Neural cell (in vitro differentiated cells): ENCODE measurements at regions not wholly inside any gene's neighbourhood (a gene's known extent, or its start where the extent isn't known, plus 50 kb on each side); places are given as distances from the start of the nearest gene placed in this dataset.

Source experiments
- H2AFZ ChIP-seq: fragments of 200-600, 300-800 bp; sonication (generic), shearing (Covaris generic); 2 replicates; pipeline ENCODE4 v1.6.0; 2014; ENCODE audit warnings: low read depth, mild to moderate bottlenecking, antibody characterized with exemption, low read length, moderate library complexity
- H3F3A ChIP-seq: fragments of 200-600 bp; shearing (Covaris generic); 2 replicates; pipeline ENCODE4 v1.6.1; 2016; ENCODE audit warnings: mild to moderate bottlenecking, moderate library complexity, mixed read lengths, antibody characterized with exemption, low read length; ENCODE audit not compliant: insufficient read depth, poor library complexity, severe bottlenecking
- H3K27ac ChIP-seq: fragments of 200-600, 300-800 bp; sonication (generic), shearing (Covaris generic); 2 replicates; pipeline ENCODE4 v1.5.1; 2014; ENCODE audit warnings: mild to moderate bottlenecking, low read length, moderate library complexity
- H3K27me3 ChIP-seq: fragments of 300-800, 200-600 bp; sonication (generic), shearing (Covaris generic); 2 replicates; pipeline ENCODE4 v1.6.0; 2014; ENCODE audit warnings: mild to moderate bottlenecking, low read depth, low read length, moderate library complexity; ENCODE audit not compliant: insufficient read depth
- H3K36me3 ChIP-seq: fragments of 300-800, 200-600 bp; sonication (generic), shearing (Covaris generic); 2 replicates; pipeline ENCODE4 v1.5.1; 2014; ENCODE audit warnings: mild to moderate bottlenecking, antibody characterized with exemption, low read length, moderate library complexity; ENCODE audit not compliant: insufficient read depth
- H3K4me2 ChIP-seq: fragments of 300-800, 200-600 bp; sonication (generic), shearing (Covaris generic); 2 replicates; pipeline ENCODE4 v1.6.0; 2014; ENCODE audit warnings: mild to moderate bottlenecking, low read length
- H3K4me3 ChIP-seq: fragments of 300-800, 200-600 bp; sonication (generic), shearing (Covaris generic); 2 replicates; pipeline ENCODE4 v1.5.1; 2014; ENCODE audit warnings: mild to moderate bottlenecking, low read length, moderate library complexity
- H3K79me2 ChIP-seq: fragments of 200-600 bp; shearing (Covaris generic); replicated peaks from 2 replicates; pipeline ENCODE4 v1.6.0; 2014; ENCODE audit warnings: mild to moderate bottlenecking, low read length, moderate library complexity; ENCODE audit not compliant: insufficient read depth
- H3K9ac ChIP-seq: fragments of 300-800, 200-600 bp; sonication (generic), shearing (Covaris generic); 2 replicates; pipeline ENCODE4 v1.6.1; 2016; ENCODE audit warnings: mild to moderate bottlenecking, low read length, mixed read lengths
- H3K9me2 ChIP-seq: fragments of 200-600 bp; shearing (Covaris generic); 2 replicates; pipeline ENCODE4 v1.6.1; 2016; ENCODE audit warnings: mild to moderate bottlenecking, low read length, mixed read lengths; ENCODE audit not compliant: insufficient read depth
- H3K9me3 ChIP-seq: fragments of 200-600, 300-800 bp; sonication (generic), shearing (Covaris generic); 2 replicates; pipeline ENCODE4 v1.6.1; 2016; ENCODE audit warnings: mild to moderate bottlenecking, mixed run types, low read length, moderate library complexity, mixed read lengths
- H4K20me1 ChIP-seq: fragments of 200-600 bp; shearing (Covaris generic); 2 replicates; pipeline ENCODE4 v1.6.1; 2016; ENCODE audit warnings: mild to moderate bottlenecking, mixed run types; ENCODE audit not compliant: insufficient read depth
- EP300 ChIP-seq: fragments of 450-650 bp; conservative IDR thresholded peaks from 2 replicates; pipeline ENCODE4 v1.6.1; 2014; ENCODE audit warnings: antibody characterized with exemption, mild to moderate bottlenecking, moderate library complexity; ENCODE audit not compliant: poor library complexity, severe bottlenecking
- EZH2 ChIP-seq: fragments of 200-600, 300-800 bp; shearing (Covaris generic), sonication (generic); IDR thresholded peaks from 2 replicates; pipeline ENCODE4 v1.6.1; 2014; ENCODE audit warnings: antibody characterized with exemption, low read length, borderline replicate concordance, mild to moderate bottlenecking; ENCODE audit not compliant: insufficient read depth, poor library complexity, severe bottlenecking
- MXI1 ChIP-seq: fragments of 450-650 bp; conservative IDR thresholded peaks from 2 replicates; pipeline ENCODE4 v1.6.1; 2014; ENCODE audit warnings: antibody characterized with exemption, mild to moderate bottlenecking; ENCODE audit not compliant: poor library complexity, severe bottlenecking
- POLR2AphosphoS5 ChIP-seq: IDR thresholded peaks from 2 replicates; pipeline ENCODE4 v1.6.1; 2012
- RAD21 ChIP-seq: fragments of 450-650 bp; conservative IDR thresholded peaks from 2 replicates; pipeline ENCODE4 v1.6.1; 2014; ENCODE audit warnings: antibody characterized with exemption, mild to moderate bottlenecking, moderate library complexity
- SMC3 ChIP-seq: fragments of 450-650 bp; conservative IDR thresholded peaks from 2 replicates; pipeline ENCODE4 v1.6.1; 2014; ENCODE audit warnings: antibody characterized with exemption, mild to moderate bottlenecking, moderate library complexity; ENCODE audit not compliant: poor library complexity
- TAF1 ChIP-seq: IDR thresholded peaks from 2 replicates; pipeline ENCODE4 v1.6.1; 2012; ENCODE audit warnings: low read depth
- TF ChIP-seq, protein P1 (sequence below): IDR thresholded peaks from 2 replicates; pipeline ENCODE4 v1.6.1; 2012; ENCODE audit warnings: borderline replicate concordance
- TF ChIP-seq, protein P2 (sequence below): fragments of 450-650 bp; IDR thresholded peaks from 2 replicates; pipeline ENCODE4 v1.5.1; 2014; ENCODE audit warnings: antibody characterized with exemption, mild to moderate bottlenecking, moderate library complexity; ENCODE audit not compliant: poor library complexity, severe bottlenecking

DNA sequence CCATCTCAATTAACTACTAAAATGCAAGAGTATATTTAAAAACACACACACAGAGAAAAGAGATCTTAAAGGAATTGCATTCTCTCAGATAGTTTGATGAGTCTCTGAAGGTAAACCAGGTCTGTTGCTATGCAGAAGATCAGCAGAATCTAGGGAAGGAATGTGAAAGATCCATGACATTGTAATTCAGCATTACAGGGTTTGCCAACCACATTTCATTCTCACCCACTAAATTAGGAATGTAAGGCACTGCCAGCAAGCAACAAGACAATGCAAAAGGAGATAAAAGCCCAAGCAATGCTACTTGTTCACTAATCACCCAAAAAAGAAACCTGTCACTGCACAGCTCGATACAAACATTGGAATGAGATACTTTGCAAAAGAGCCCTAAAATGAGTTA is 106.3 kb downstream of the LRIG3 start:
- H4K20me1 ChIP-seq, result no peaks in the 10 kb centered on the region
- no peaks in the 10 kb centered on the region for H3K36me3 ChIP-seq
- H3K27me3 ChIP-seq, result no peaks in the 10 kb centered on the region
- no peaks in the 10 kb centered on the region for H3K79me2 ChIP-seq
- no peak overlapping the region for H3K4me2 ChIP-seq
- H3F3A ChIP-seq, result no peaks in the 10 kb centered on the region
- H3K4me3 ChIP-seq, result no peak overlapping the region
- H2AFZ ChIP-seq, result no peak overlapping the region
- H3K9me2 ChIP-seq, result no peaks in the 10 kb centered on the region
- H3K27ac ChIP-seq, result no peak overlapping the region
- TF ChIP-seq SMC3 (no peak), EZH2 (no peak), RAD21 (no peak), MXI1 (no peak), TAF1 (no peak), EP300 (no peak), POLR2AphosphoS5 (no peak)
- TF ChIP-seq, protein P1, sequence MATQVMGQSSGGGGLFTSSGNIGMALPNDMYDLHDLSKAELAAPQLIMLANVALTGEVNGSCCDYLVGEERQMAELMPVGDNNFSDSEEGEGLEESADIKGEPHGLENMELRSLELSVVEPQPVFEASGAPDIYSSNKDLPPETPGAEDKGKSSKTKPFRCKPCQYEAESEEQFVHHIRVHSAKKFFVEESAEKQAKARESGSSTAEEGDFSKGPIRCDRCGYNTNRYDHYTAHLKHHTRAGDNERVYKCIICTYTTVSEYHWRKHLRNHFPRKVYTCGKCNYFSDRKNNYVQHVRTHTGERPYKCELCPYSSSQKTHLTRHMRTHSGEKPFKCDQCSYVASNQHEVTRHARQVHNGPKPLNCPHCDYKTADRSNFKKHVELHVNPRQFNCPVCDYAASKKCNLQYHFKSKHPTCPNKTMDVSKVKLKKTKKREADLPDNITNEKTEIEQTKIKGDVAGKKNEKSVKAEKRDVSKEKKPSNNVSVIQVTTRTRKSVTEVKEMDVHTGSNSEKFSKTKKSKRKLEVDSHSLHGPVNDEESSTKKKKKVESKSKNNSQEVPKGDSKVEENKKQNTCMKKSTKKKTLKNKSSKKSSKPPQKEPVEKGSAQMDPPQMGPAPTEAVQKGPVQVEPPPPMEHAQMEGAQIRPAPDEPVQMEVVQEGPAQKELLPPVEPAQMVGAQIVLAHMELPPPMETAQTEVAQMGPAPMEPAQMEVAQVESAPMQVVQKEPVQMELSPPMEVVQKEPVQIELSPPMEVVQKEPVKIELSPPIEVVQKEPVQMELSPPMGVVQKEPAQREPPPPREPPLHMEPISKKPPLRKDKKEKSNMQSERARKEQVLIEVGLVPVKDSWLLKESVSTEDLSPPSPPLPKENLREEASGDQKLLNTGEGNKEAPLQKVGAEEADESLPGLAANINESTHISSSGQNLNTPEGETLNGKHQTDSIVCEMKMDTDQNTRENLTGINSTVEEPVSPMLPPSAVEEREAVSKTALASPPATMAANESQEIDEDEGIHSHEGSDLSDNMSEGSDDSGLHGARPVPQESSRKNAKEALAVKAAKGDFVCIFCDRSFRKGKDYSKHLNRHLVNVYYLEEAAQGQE, result no peak
- TF ChIP-seq, protein P2, sequence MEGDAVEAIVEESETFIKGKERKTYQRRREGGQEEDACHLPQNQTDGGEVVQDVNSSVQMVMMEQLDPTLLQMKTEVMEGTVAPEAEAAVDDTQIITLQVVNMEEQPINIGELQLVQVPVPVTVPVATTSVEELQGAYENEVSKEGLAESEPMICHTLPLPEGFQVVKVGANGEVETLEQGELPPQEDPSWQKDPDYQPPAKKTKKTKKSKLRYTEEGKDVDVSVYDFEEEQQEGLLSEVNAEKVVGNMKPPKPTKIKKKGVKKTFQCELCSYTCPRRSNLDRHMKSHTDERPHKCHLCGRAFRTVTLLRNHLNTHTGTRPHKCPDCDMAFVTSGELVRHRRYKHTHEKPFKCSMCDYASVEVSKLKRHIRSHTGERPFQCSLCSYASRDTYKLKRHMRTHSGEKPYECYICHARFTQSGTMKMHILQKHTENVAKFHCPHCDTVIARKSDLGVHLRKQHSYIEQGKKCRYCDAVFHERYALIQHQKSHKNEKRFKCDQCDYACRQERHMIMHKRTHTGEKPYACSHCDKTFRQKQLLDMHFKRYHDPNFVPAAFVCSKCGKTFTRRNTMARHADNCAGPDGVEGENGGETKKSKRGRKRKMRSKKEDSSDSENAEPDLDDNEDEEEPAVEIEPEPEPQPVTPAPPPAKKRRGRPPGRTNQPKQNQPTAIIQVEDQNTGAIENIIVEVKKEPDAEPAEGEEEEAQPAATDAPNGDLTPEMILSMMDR, result no peak
- H3K9me3 ChIP-seq, result no peaks in the 10 kb centered on the region
- no peak overlapping the region for H3K9ac ChIP-seq

DNA sequence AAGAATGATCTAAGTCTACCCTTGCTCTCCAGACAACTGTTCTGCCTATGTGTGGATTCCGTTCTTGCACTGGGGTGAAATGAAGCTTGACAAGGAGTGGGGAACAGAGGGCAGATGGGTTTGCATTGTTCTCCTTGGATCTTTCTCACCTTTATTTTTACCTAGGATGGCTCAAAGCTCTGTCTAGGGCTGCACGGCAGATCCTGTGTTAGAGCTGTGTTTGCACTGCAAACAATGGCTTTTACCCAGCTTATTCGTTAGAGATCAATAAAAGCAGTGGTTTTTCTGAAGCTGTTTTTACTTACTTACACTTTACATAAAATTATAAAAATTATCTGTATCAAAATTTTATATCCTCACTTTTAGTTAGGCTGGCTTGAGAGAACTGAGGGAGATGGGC is 105.1 kb downstream of the LRIG3 start:
- no peak overlapping the region for H3K9ac ChIP-seq
- H3K27me3 ChIP-seq, result no peaks in the 10 kb centered on the region

More for the DNA sequence above, 105.1 kb downstream of the LRIG3 start:
- Histone ChIP-seq H2AFZ (no peak overlapping the region), H3K36me3 (no peaks in the 10 kb centered on the region), H3K79me2 (no peaks in the 10 kb centered on the region), H3K4me2 (no peak overlapping the region), H3K9me2 (no peaks in the 10 kb centered on the region), H3K9me3 (no peaks in the 10 kb centered on the region), H4K20me1 (no peaks in the 10 kb centered on the region), H3K4me3 (no peak overlapping the region), H3F3A (no peaks in the 10 kb centered on the region), H3K27ac (no peak overlapping the region)
- TF ChIP-seq EZH2 (no peak), MXI1 (no peak), SMC3 (no peak), TAF1 (no peak), RAD21 (no peak), POLR2AphosphoS5 (no peak), EP300 (no peak)
- TF ChIP-seq, protein P1, result no peak
- TF ChIP-seq, protein P2, result no peak
